Limb (tissue), 2 donors: ENCODE measurements at regions not wholly inside any gene's neighbourhood (a gene's known extent, or its start where the extent isn't known, plus 50 kb on each side); places are given as distances from the start of the nearest gene placed in this dataset.

Source experiments
- DNase-seq, 2 donors: peaks; one replicate each; pipeline ENCODE4 v3.0.0-alpha.2; 2016; ENCODE audit errors: extremely low spot score in 2 of 2

DNA sequence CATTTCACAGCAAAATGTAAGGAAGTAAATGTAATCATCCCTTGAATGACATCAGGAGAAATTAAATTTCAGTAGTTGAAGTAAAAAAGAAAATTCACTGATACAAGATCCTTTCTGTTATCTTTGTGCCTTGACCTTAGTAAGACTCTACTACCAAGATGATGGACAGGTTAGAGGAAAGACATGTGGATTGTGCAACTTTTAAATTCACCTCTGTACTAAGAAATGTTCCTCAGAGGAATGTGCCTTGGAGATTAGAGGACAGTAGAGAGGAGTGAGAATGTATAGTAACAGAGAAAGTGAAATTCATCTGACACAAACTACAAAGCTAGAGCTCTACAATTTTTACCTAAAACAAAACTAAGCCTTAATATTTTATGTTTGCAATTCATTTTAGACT lies 375.3 kb downstream of the PLOD2 start:
- DNase-seq = no peak

DNA sequence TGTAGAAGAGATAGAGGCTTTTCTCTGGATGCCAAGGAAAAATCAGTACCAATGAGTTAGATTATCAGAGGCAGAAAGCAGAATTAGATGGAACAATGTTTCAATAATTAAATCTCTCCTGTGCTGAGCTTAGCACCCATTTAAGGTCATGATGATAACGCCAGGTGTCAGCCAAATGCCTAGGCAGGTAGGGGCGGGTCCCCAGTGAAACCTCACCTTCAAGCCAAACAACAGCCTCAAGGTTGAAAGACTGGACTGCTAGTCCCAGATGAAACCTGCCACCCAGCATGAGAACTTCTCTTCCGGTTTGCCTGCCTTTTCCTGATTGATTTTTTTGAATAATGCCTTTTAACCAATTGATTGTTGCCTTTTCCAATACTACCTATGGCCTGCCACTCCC lies 363.0 kb downstream of the PLOD2 start:
- DNase-seq = no peak

DNA sequence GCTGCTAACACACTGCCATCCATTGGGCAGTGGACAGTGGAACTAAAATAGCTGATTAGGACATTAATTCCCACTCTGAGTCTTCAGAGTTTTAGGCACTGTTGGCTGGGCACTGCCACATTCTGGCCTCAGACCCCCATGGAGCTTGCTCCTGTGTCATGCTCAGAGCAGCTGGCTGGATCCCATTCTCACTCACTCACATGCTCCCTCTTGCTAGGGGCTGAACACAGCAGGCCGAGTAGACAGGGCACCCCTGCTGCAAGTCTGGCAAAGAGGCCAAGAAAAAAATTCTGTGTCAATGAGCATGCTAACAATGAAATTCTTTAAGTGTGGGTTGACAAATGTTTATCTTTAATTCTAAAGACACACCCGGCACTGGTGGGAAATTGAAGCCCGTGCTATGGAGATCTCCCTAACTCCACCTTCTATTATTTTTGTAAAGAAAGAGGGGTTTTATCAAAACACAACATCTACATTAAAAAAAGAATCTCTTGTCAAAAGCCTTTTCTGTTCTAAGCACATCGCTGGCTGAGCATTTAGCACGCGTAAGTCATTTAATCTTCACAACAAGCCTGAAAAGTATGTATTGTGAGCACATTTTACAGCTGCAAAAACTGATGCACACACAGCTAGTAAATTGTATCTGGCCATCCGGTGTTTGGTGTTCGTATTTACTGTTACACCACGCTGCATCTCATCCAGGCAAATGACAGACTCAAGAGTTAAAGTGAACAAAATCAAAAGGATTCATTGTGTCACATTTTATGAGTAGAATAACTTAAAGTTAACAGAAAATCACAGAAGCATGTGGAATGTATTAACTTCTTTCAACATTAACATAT lies 362.1 kb downstream of the PLOD2 start:
- DNase-seq = peak in 1 of 2 donors; percentile 22

DNA sequence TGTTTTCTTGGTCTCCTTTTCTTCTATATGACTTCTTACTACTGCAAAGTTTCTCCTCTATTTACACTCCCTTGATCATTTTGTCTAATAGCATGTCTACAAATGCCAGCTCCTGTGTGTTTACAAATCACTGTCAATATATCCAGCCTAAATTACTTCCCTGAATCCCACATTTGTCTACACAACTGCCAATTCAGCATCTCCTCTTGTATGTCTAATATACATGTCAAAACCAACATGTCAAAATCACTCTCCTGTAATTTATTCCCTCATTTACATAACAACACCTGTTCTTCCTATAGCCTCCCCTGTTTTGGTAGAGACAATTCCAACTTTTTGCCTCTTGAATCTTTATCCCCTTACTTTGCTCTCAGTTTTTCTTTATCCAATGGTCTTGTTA lies 359.3 kb downstream of the PLOD2 start:
- no peak for DNase-seq

DNA sequence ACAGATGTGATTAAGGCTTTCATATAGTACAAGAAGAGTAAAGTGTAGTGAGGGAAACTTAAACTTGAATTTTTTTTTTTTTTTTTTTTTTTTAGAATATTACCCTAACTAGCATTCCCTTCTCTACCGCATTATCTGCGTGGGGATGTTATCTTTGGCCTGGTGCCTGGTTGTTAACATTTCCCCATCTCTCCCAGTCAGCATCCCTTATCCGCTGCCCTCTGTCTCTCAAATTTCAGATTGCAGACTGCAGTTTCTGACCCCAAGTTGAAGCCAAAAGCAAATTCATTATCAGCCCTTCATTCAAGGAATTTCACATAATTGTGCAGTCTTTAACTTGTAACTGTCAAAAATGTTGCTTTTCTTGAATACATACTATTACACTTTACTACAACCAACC lies 353.0 kb downstream of the PLOD2 start:
- no peak for DNase-seq

DNA sequence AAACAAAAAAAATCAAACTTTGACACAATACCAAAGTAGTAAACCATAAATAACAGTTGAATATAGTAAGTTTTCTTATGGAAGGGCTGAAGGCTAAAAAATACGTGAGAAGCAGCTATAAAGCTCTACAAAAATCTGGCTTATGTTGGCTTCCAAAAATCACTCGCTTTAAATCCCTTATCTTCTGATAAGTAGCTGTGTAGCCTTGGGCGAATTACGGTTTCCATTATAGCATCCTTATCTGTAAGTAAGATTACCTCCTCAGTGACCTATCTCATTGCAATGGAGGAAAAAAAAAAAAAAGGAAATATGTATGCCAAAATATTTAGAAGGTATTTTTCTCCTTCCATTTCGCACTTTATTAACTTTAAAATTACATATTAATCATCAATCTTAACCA lies 348.6 kb downstream of the PLOD2 start:
- DNase-seq = no peak

DNA sequence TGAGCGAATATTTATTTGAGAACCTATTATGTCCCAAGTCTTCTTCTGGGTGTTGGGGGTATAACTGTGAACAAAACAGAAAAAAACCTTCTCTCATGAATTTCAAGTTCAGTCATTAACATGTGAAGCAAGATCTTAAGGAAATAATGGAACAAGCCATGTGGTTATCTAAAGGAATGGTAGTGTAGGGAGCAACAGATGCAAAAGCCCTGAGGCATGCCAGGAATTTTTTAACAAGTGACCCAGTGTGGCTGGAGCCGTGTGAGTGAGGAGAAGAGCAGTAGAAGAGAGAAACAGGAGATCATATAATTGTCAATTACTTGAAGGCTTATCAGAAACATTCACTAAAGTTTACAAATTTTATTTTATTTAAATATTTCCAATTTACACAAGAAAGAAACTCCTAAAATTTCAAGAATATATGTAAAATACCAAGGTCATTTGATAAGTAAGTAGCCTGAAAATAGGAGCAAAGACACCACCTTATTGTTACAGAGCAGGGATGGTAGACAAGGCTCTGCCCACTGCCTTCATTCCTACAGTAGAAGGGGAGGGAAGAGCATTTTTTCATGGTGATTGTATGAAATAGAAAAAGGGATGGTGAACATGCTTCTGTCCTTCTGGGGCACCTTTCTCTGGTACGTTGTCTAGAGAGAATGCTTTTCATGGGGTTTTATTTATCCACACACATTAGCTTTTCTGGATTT lies 345.1 kb downstream of the PLOD2 start:
- no peak for DNase-seq

DNA sequence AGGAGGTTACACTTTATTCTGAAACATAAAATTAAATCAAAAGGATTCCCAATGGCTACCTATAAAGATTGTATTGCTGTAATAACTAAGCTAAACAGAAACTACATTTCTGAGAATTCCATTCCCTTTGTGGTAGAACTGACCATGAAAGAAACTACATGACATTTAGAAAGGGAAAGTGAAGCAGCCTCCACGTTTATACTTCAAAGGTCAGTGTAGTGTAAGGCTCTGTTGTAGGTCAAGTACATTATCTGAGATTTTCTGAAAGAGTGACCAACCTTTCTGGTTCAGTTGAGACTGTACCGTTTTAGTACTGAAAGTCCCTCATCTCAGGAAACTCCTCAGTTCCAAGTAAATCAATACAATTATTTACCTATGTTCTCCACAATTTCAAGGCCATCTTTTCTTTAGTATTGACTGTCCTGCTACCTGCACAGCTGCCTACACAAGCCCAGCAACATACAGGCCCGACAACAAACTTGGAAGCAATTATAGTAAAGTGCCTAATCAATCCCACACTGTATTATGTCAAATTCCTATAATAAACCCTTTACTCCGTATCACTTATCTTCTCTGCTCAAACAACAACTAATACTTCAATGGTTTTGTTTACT lies 343.0 kb downstream of the PLOD2 start:
- DNase-seq = no peak

DNA sequence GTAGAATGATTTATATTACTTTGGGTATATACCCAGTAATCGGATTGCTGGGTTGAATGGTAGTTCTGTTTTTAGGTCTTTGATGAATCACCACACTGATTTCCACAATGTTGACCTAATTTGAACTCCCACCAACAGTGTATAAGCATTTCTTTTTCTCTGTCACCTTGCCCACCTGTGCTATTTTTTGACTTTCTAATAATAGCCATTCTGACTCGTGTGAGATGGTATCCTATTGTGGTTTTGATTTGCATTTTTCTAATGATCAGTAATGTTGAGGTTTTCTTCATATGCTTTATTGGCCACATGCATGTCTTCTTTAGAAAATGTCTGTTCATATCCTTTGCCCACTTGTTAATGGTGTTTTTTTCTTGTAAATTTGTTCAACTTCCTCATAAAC lies 340.8 kb downstream of the PLOD2 start:
- DNase-seq = no peak

DNA sequence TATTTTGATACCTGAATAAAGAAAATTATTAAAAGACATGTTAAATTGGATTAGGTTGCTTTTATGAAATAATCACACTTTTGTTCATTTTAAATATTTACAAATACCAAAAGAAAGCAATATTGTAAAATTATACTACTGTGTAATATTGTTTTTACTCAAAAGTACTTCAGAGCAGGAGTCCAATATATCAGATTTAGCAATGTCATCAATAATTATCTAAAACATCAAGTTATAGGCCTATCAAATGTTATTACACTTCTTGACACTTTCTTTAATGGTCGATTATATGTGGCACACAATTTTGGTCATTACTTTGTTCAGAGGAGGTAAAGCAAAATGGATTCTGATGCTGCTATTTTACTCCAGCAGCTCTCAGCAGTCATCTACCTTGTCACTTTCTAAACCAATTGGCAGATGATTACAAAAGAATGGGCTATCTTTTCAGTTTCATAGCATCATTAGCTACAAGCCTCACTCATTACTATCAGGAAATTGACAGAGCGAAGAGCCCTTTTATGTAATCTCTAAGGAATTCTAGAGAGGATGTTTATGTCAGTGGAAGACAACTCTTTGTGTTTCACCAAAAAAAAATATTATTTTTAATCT lies 318.6 kb downstream of the PLOD2 start:
- DNase-seq = no peak

DNA sequence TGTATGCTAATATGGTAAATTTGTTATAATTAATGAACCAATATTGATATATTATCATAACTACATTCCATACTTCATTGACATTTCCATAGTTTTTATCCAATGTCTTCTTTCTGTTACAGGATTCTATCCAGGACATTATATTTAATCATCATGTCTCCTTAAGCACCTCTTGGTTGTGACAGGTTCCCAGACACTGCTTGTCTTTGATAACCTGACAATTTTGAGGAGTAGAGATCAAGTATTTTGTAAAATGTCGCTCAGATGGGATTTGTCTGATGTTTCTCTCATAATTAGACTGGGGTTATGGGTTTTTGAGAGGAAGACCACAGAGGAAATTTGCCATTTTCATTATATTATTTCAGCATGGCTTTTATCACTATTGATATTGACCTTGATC lies 317.4 kb downstream of the PLOD2 start:
- DNase-seq = no peak

DNA sequence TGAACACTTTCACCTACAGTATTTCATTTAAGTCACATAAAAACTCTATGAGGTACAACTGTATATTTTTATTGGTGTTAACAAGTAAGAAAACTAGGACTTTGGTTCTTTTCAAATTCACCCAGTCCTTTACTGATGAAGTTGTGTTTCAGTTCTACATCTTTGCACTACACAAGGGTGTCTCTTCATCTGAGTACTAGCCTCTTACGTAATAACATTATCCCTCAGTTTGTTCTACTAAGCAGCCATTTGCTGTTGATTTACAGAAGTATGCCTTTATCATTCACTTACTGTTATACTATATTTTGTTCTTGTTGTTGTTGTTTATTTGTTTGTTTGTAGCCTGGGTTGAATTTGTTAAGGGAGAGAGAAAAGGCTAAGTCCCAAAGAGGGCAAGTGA lies 311.9 kb downstream of the PLOD2 start:
- DNase-seq = no peak

DNA sequence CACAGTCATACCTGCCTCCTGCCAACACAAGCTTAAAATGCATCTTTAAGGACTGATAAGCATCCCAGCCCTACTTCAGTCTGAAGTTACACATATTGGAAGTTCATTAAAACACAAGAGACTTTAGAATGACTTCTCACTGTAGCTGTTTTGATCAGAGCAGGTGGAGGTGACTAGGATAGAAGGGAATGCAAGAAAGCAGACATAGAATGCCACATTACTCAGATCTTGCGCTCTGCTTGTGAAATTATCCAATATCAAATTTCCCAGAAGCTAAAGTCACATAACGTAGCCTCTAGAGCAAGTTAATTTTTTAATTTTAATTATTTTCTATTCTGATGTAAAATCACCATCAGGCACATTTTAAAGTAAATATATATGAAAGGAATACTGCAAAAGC lies 306.5 kb downstream of the PLOD2 start:
- no peak for DNase-seq

DNA sequence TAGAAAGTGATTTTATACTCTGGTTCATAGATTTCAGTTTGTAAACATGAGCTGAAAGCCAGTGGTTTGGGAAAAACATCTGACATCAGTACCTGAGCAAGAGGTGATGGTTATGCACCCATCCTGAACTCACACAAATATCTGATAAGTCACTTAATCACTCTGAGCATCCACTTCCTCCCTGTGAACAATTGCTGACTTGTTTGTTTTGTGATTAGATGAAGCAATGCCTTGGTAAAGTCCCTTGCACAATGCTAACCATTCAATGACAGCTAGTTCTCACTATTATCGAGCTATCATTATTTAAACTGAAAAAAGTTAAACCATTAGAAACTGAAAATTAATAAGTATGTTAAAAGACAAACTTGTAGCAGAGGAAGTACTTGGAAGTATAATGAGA lies 303.0 kb downstream of the PLOD2 start:
- DNase-seq = no peak

DNA sequence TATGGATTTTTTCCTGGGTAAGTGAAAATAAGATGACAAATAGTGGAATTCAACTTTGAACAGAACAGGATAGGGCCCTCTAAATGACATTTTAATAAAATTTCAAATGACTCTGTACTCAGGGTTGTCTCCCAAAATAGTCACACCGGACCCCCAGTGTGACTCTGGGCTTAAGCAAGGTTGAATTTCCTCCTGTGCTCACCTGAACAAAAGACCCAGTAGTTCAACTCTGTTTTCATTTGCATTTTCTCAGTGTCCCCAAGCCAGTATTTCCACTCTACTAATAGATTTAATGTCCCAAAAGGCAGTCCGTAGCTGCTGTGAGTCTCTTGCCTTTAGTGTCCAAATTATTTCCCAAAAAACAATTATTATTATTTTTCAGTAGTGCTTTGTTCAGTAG lies 296.6 kb downstream of the PLOD2 start:
- no peak for DNase-seq

DNA sequence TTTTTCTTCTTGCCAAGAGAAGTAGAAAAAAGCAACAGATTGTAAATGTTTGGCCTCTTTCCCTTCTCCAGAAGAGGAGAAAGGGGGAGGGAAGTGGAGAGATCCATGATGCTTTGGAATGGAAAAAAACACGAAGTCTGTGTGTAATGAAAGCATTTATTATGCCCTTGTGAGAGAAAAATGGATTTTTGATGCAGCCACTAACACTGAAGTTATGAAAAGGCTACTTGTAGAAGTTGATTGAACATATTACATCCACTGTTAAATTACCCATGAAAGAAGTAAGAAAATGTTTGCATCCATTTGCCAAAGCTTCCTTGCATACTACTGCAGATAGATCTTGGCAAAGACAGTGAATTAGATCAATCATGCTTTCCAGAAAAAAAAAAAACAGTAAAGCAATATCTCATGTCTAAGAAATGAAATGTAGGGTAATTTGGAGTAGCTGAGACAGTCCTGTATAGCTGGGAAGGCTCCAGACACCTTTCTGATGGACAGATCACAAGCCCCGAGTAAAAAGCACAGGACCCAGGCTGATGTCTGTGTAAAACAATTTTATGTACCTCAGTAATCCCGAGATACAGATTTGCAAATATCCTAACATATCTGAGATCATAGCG lies 295.5 kb downstream of the PLOD2 start:
- peak in 1 of 2 donors; percentile 84 for DNase-seq

DNA sequence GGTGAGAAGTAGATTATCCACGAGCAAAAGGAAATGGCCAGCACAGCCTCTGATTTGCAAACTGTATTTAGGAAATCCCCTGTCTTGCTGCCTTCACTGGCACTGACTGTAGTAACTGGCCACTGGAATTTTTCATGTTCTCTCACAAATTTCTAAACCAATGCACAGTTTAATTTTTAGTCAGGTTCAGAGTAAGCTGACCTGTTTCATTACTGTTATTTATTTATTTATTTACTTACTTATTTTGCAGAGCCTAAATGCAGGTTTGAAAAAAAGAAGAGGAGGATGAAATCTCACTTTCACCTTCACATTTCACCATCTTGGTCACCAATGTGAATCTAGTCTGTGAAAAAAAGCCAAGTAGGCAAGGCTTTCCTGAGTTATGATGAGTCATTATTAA lies 291.0 kb downstream of the PLOD2 start:
- DNase-seq = no peak

DNA sequence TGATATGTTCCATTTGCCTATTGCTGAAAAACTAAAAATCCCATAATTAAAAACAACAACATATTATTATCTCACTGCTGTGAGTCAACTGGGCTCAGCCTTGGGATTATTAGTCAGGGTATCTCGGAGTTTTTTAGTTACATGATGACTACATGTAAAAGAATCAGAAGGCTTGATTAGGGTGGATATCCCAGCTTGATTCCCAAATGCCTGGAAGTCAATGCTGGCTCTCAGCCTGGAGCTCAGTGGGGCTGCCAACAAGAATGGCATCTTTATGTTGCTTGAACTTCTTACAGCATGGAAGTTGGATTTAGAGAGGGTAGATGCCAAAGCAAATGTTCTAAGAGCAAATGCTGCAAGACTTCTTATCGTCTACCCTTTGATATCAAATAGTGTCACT lies 278.5 kb downstream of the PLOD2 start:
- no peak for DNase-seq

DNA sequence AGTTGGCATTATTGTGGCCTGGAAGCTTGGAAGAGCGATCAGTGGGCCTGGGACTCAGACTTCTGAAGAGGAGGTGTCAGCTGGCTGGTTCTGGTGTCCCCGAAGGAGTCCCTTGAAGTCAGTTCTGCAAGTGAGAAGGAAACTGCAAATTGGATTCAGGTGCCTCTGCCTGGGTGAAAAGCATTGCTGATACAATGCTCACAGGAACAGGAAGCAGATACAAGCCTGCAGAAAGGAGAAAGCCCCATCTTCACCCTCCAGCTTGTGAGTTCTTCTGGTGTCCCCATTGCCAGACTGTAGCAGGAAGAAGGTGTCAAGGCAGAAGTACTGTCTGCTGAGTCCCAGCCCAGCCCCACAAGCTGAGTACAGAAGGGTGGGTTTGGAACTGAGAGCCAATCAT lies 271.3 kb downstream of the PLOD2 start:
- DNase-seq = no peak

DNA sequence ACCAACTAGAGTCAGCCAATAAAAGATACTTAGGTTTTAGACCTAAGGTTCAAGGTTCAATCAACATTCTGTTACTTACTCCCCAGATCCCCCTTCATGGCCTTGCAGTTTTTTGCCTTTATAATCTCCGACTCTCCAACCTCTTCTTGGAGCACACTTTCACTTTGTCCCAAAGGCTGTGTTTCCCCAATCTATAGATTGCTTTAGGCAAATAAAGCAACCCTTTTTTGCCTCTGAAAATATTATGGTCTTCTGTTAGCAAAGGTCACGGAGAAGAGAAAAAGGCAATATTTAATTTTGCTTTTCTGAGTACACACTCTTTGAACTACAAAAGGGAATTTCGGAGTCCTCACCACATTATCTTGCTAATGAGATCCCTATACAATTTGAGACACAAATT lies 268.1 kb downstream of the PLOD2 start:
- DNase-seq = no peak

DNA sequence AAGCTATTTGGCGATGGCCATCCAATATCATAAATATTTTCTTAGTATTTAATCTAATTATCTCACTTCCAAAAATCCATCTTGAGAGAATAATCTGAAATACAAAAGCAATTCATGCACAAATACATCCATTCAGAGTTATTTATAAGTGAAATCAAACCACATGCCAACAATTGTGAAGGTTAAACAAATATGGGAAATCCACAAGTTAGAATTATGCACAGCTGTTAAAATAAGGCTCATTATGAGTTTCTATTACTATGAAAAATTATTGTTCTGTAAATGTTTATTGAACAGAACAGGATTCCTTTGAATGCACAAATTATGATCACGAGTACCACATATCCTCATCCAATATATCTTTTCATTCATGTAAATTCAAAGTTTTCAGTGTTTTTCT lies 267.7 kb downstream of the PLOD2 start:
- no peak for DNase-seq

DNA sequence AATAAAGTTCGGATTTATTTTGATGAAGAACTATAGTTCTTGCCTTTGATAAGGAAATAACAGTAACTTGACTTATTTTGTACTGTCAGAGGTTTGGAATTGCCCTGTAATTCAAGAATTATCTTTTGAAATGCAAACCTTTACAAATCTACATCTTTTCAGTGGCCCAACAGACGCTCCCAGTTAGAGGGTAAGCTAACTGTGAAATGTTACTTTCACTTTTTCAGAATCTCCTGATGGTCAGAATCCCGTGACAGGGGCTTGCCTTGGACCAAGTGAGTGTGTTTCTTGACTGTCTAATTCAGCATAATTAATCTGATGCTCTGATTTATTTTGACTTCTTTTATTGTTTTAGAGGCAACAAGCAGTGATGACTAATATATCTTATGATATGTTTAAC lies 262.5 kb downstream of the PLOD2 start:
- no peak for DNase-seq
